B cell (primary cell): ENCODE measurements at regions not wholly inside any gene's neighbourhood (a gene's known extent, or its start where the extent isn't known, plus 50 kb on each side); places are given as distances from the start of the nearest gene placed in this dataset.
A peak's percentile ranks its signal among the peaks of the same experiment; 100 is the strongest.

ENCODE experiments used
- ATAC-seq: fragments of 200-7000 bp; cut with Tn5 transposase; one replicate; pipeline ENCODE4 v1.10.0; 2021; ENCODE audit warnings: low read depth, mild to moderate bottlenecking, moderate number of reproducible peaks, moderate library complexity
- CTCF ChIA-PET: fragments of 350-600 bp; sonication (Branson Sonifier 250); formaldehyde crosslinking; loops from one replicate; lab custom pipeline; 2021; ENCODE audit warnings: antibody characterized with exemption, inconsistent platforms; lab: Charles Lee
- POLR2A ChIA-PET: fragments of 350-600 bp; sonication (Branson Sonifier 250); formaldehyde crosslinking; loops from one replicate; lab custom pipeline; 2021; ENCODE audit warnings: antibody characterized with exemption; lab: Charles Lee
- DNase-seq: peaks from one replicate; pipeline ENCODE4 v3.0.0; 2013
- H2AFZ ChIP-seq: 2 replicates; pipeline ENCODE4 v1.6.1; 2012; ENCODE audit warnings: mild to moderate bottlenecking, low read depth, low read length; ENCODE audit not compliant: insufficient read depth, poor library complexity, severe bottlenecking
- H3K27ac ChIP-seq, 2 donors: 1 replicate in 1 of 2; 2 replicates in 1 of 2; pipeline ENCODE4 v1.5.1; 2012 to 2013; ENCODE audit warnings: low read length in 2 of 2, mild to moderate bottlenecking in 2 of 2, moderate library complexity in 1 of 2
- H3K27me3 ChIP-seq, 4 experiments: fragments of 200-600 bp in 1 of 4; sonication (generic) in 1 of 4; replicated peaks in 1 of 4; 1 replicate in 2 of 4; 2 replicates in 2 of 4; pipeline versions ENCODE4 v1.6.1 to v1.7.0; 2013 to 2016; ENCODE audit warnings: low read length in 3 of 4, mild to moderate bottlenecking in 2 of 4, mixed read lengths in 1 of 4, moderate library complexity in 1 of 4; ENCODE audit not compliant: insufficient read depth in 4 of 4, control insufficient read depth in 3 of 4; ENCODE audit errors: control extremely low read depth in 1 of 4
- H3K36me3 ChIP-seq, 2 experiments: replicated peaks in 1 of 2; 1 replicate in 1 of 2; 2 replicates in 1 of 2; pipeline versions ENCODE4 v1.6.1 to v1.7.1; 2013; ENCODE audit warnings: low read length in 1 of 2; ENCODE audit not compliant: insufficient read depth in 2 of 2, control insufficient read depth in 1 of 2; ENCODE audit errors: control extremely low read depth in 1 of 2, extremely low read depth in 1 of 2
- H3K4me1 ChIP-seq, 2 donors: fragments of 200-600 bp in 1 of 2; sonication (generic) in 1 of 2; 1 replicate in 1 of 2; 2 replicates in 1 of 2; pipeline versions ENCODE4 v1.5.1 to v1.6.1; 2013 to 2017; ENCODE audit warnings: low read length in 2 of 2; ENCODE audit not compliant: control insufficient read depth in 2 of 2, insufficient read depth in 2 of 2
- H3K4me2 ChIP-seq: replicated peaks from 2 replicates; pipeline ENCODE3; 2012; ENCODE audit warnings: mild to moderate bottlenecking, low read depth, low read length; ENCODE audit not compliant: poor library complexity, severe bottlenecking
- H3K4me3 ChIP-seq, 5 experiments: fragments of 200-600 bp in 1 of 5; sonication (generic) in 1 of 5; 1 replicate in 3 of 5; 2 replicates in 2 of 5; pipeline versions ENCODE4 v1.5.1 to v1.7.0; 2011 to 2016; ENCODE audit warnings: low read length in 4 of 5, mild to moderate bottlenecking in 4 of 5, low read depth in 2 of 5, control low read depth in 1 of 5, moderate library complexity in 1 of 5; ENCODE audit not compliant: insufficient read depth in 1 of 5; ENCODE audit errors: control extremely low read depth in 1 of 5, extremely low read depth in 1 of 5
- H3K79me2 ChIP-seq: fragments of 200-600 bp; sonication (generic); one replicate; pipeline ENCODE4 v1.6.0; 2016; ENCODE audit warnings: low read length; ENCODE audit not compliant: control insufficient read depth, insufficient read depth
- H3K9ac ChIP-seq: fragments of 200-600 bp; sonication (generic); 2 replicates; pipeline ENCODE4 v1.6.1; 2017; ENCODE audit warnings: mild to moderate bottlenecking, low read length, moderate library complexity
- H3K9me3 ChIP-seq, 3 donors: one replicate each; pipeline versions ENCODE4 v1.6.1 to v1.7.1; 2013; ENCODE audit warnings: low read length in 2 of 3; ENCODE audit not compliant: control insufficient read depth in 2 of 3, insufficient read depth in 1 of 3; ENCODE audit errors: control extremely low read depth in 1 of 3
- H4K20me1 ChIP-seq: 2 replicates; pipeline ENCODE4 v1.6.0; 2012; ENCODE audit warnings: mild to moderate bottlenecking, low read length; ENCODE audit not compliant: insufficient read depth, control insufficient read depth, poor library complexity, severe bottlenecking
- H3K27ac Mint-ChIP-seq: one replicate; pipeline ENCODE4 v1.8.0; 2021; ENCODE audit warnings: mixed read lengths
- H3K27me3 Mint-ChIP-seq: one replicate; pipeline ENCODE4 v1.8.0; 2021; ENCODE audit warnings: mixed read lengths
- H3K4me1 Mint-ChIP-seq: one replicate; pipeline ENCODE4 v1.8.0; 2021; ENCODE audit warnings: mixed read lengths
- H3K4me3 Mint-ChIP-seq: one replicate; pipeline ENCODE4 v1.8.0; 2021; ENCODE audit warnings: mixed read lengths
- H3K9me3 Mint-ChIP-seq: one replicate; pipeline ENCODE4 v1.8.0; 2022; ENCODE audit warnings: mixed read lengths; ENCODE audit not compliant: insufficient read depth
- EZH2 ChIP-seq: IDR thresholded peaks from 2 replicates; pipeline ENCODE4 v1.6.1; 2012; ENCODE audit warnings: borderline replicate concordance, low read depth, mild to moderate bottlenecking, moderate library complexity, low read length; ENCODE audit not compliant: insufficient read depth, poor library complexity, severe bottlenecking
- WGBS: methylation state at CpG from one replicate; pipeline ENCODE4 v1.1.5; 2013; ENCODE audit warnings: missing lambda C conversion rate; ENCODE audit not compliant: insufficient coverage; 5-methylcytosine and 5-hydroxymethylcytosine counted together
- intact Hi-C: fragments of 100-400 bp; cut with micrococcal nuclease; formaldehyde crosslinking; loops from one replicate; pipeline ENCODE4 v1.10.0; 2022
- TF ChIP-seq, protein P1 (sequence below): fragments of 200-600 bp; IDR thresholded peaks from one replicate; pipeline ENCODE4 v1.8.0; 2022; ENCODE audit warnings: antibody characterized with exemption, mild to moderate bottlenecking

DNA sequence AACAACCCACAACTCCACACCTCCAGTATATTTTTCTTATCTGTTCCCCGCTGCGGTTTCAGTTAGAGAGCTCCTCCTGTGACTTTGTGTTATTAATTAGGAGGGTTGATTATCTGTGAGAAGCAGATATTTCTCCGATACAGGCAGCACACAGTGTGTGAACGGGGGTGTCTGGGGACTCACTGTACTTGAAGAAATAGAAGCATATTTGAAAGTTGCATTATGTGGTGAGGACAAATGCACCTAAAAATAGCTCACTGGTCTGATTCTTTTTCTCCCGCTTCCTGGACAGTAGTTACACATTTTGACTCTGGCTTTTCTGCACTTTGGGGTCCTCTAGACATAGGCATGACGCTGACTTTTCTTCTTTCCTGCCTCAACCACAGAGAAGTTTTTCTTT lies 277.7 kb downstream of the VRK1 start:
- no peaks in the 10 kb centered on the region for H3K79me2 ChIP-seq
- H3K36me3 ChIP-seq: no peaks in the 10 kb centered on the region
- no peaks in the 10 kb centered on the region for H3K4me1 ChIP-seq
- POLR2A ChIA-PET: no interaction called here
- H3K9ac ChIP-seq: no peak overlapping the region
- peaks cover 18% of the 10 kb centered on the region for H3K27me3 Mint-ChIP-seq
- TF ChIP-seq, protein P1, sequence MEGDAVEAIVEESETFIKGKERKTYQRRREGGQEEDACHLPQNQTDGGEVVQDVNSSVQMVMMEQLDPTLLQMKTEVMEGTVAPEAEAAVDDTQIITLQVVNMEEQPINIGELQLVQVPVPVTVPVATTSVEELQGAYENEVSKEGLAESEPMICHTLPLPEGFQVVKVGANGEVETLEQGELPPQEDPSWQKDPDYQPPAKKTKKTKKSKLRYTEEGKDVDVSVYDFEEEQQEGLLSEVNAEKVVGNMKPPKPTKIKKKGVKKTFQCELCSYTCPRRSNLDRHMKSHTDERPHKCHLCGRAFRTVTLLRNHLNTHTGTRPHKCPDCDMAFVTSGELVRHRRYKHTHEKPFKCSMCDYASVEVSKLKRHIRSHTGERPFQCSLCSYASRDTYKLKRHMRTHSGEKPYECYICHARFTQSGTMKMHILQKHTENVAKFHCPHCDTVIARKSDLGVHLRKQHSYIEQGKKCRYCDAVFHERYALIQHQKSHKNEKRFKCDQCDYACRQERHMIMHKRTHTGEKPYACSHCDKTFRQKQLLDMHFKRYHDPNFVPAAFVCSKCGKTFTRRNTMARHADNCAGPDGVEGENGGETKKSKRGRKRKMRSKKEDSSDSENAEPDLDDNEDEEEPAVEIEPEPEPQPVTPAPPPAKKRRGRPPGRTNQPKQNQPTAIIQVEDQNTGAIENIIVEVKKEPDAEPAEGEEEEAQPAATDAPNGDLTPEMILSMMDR: no peak
- TF ChIP-seq EZH2: no peak
- peaks cover 0 to 7% (median 0%) of the 10 kb centered on the region in 3 donors for H3K9me3 ChIP-seq
- DNase-seq: no peak
- peaks cover 9% of the 10 kb centered on the region for H3K4me1 Mint-ChIP-seq
- no peak overlapping the region for H3K27ac ChIP-seq
- peaks cover 0 to 7% (median 0%) of the 10 kb centered on the region in 4 experiments for H3K27me3 ChIP-seq
- peaks cover 3% of the 10 kb centered on the region for H3K9me3 Mint-ChIP-seq
- CTCF ChIA-PET: no interaction called here
- ATAC-seq: no peak
- 0% methylated on average over 3 of the region's 6 CpGs for WGBS
- H3K4me2 ChIP-seq: no peak overlapping the region
- H2AFZ ChIP-seq: no peak overlapping the region
- H3K4me3 ChIP-seq: no peak overlapping the region
- H4K20me1 ChIP-seq: no peaks in the 10 kb centered on the region
- no peak overlapping the region for H3K4me3 Mint-ChIP-seq
- H3K27ac Mint-ChIP-seq: no peak overlapping the region
- intact Hi-C loops: no loop called here

DNA sequence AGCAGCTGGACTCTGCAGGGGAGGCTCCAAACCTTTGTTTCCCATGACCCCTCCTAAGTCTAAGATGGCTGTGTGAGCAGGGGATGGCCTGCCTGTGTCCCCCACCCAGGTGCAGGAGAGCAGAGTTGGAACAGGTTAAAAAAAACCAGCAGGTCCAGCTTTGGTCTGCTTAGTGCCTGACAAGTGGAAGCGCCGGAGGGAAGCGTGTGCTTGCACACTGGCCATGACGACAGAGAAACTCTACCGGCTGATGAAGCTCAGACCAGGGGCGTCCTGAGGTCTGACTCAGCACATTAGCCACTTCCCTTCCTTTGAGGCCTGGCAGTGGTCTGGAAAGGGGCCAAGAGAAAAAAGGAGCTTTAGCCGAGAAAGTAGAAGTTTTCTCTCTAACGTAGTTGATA lies 280.1 kb downstream of the VRK1 start:
- H3K27me3 Mint-ChIP-seq: peaks cover 18% of the 10 kb centered on the region
- WGBS: 8% methylated on average over 6 of the region's 8 CpGs
- H3K27ac Mint-ChIP-seq: no peak overlapping the region
- Histone ChIP-seq H3K79me2 (no peaks in the 10 kb centered on the region), H3K9me3 (peaks cover 0 to 7% (median 0%) of the 10 kb centered on the region in 3 donors), H3K36me3 (no peaks in the 10 kb centered on the region), H3K4me2 (no peak overlapping the region), H3K27me3 (peaks cover 0 to 7% (median 0%) of the 10 kb centered on the region in 4 experiments), H3K4me3 (no peak overlapping the region), H4K20me1 (no peaks in the 10 kb centered on the region), H3K9ac (no peak overlapping the region), H3K27ac (no peak overlapping the region), H3K4me1 (no peaks in the 10 kb centered on the region), H2AFZ (peak overlapping the region; percentile 28)
- ATAC-seq: no peak
- ChIA-PET POLR2A (no interaction called here), CTCF (no interaction called here)
- no peak for DNase-seq
- no peak for TF ChIP-seq EZH2
- TF ChIP-seq, protein P1: no peak
- peaks cover 3% of the 10 kb centered on the region for H3K9me3 Mint-ChIP-seq
- peaks cover 9% of the 10 kb centered on the region for H3K4me1 Mint-ChIP-seq
- no peak overlapping the region for H3K4me3 Mint-ChIP-seq
- intact Hi-C loops: no loop called here
